Thyroid gland (tissue), 4 donors: ENCODE measurements at regions not wholly inside any gene's neighbourhood (a gene's known extent, or its start where the extent isn't known, plus 50 kb on each side); places are given as distances from the start of the nearest gene placed in this dataset.

Source experiments
- DNase-seq, 2 donors: peaks; one replicate each; pipeline ENCODE4 v3.0.0-alpha.2; 2019
- H3K27ac ChIP-seq, 3 donors: fragments of 200-600 bp; sonication (generic); 1 replicate in 2 of 3; 2 replicates in 1 of 3; pipeline ENCODE4 v1.5.1; 2016 to 2019; ENCODE audit warnings: mild to moderate bottlenecking in 1 of 3, moderate library complexity in 1 of 3
- H3K27me3 ChIP-seq: fragments of 200-600 bp; sonication (generic); one replicate; pipeline ENCODE4 v1.5.1; 2019
- H3K36me3 ChIP-seq, 2 donors: fragments of 200-600 bp; sonication (generic); one replicate each; pipeline ENCODE4 v1.5.1; 2016 to 2019
- H3K4me1 ChIP-seq, 2 donors: fragments of 200-600 bp; sonication (generic); one replicate each; pipeline ENCODE4 v1.5.1; 2017 to 2019
- H3K4me3 ChIP-seq, 3 donors: fragments of 200-600 bp; sonication (generic); replicated peaks in 1 of 3; 1 replicate in 2 of 3; 2 replicates in 1 of 3; pipeline ENCODE4 v1.5.1; 2016; ENCODE audit warnings: mild to moderate bottlenecking in 1 of 3
- H3K9me3 ChIP-seq: fragments of 200-600 bp; sonication (generic); one replicate; pipeline ENCODE4 v1.5.1; 2017
- POLR2A ChIP-seq, 2 donors: fragments of 450-650 bp; IDR thresholded peaks; one replicate each; pipeline ENCODE4 v1.6.1; 2017; ENCODE audit warnings: antibody characterized with exemption in 2 of 2, mild to moderate bottlenecking in 2 of 2, moderate library complexity in 1 of 2
- WGBS, 2 donors: methylation state at CpG; one replicate each; pipeline ENCODE4 v1.1.5; 2017; 5-methylcytosine and 5-hydroxymethylcytosine counted together
- intact Hi-C: fragments of 100-400 bp; cut with DNase I; formaldehyde crosslinking; loops from one replicate; pipeline ENCODE4 v1.15.1; 2023
- TF ChIP-seq, protein P1 (sequence below), 6 experiments: fragments of 200-600 bp in 3 of 6; fragments of 450-650 bp in 3 of 6; sonication (generic) in 3 of 6; IDR thresholded peaks; one replicate each; pipeline ENCODE4 v1.5.1; 2016 to 2019; ENCODE audit warnings: antibody characterized with exemption in 6 of 6, mild to moderate bottlenecking in 2 of 6, inconsistent platforms in 1 of 6, moderate library complexity in 1 of 6

DNA sequence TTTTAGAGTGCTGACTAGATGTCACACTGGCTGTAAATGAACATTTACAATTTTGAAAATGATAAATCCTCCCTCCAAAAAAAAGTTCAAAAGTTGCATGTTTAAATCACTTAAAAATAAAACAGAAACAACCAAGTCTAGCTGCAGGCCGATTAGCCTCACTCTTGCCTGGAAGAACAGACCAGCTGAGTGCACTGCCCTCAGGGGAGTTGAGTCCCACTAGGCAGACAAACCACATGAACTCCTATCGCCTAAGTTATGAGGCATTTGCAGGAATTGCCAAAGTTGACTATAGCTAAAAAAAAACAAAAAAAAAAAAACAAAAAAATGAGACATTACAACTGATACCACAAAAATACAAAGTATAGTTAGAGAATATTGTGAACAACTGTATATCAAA is 510.0 kb downstream of the ANKRD7 start:
- WGBS, 2 donors, result 78 to 80% methylated on average over 2 of the region's 2 CpGs
- Histone ChIP-seq H3K27ac (no peak overlapping the region), H3K36me3 (no peaks in the 10 kb centered on the region), H3K27me3 (no peaks in the 10 kb centered on the region), H3K4me3 (no peak overlapping the region), H3K4me1 (no peaks in the 10 kb centered on the region), H3K9me3 (no peaks in the 10 kb centered on the region)
- no peak for DNase-seq
- intact Hi-C loops, result no loop called here
- no peak for TF ChIP-seq POLR2A (IDR thresholded peaks at IDR 0.05)
- TF ChIP-seq, protein P1, sequence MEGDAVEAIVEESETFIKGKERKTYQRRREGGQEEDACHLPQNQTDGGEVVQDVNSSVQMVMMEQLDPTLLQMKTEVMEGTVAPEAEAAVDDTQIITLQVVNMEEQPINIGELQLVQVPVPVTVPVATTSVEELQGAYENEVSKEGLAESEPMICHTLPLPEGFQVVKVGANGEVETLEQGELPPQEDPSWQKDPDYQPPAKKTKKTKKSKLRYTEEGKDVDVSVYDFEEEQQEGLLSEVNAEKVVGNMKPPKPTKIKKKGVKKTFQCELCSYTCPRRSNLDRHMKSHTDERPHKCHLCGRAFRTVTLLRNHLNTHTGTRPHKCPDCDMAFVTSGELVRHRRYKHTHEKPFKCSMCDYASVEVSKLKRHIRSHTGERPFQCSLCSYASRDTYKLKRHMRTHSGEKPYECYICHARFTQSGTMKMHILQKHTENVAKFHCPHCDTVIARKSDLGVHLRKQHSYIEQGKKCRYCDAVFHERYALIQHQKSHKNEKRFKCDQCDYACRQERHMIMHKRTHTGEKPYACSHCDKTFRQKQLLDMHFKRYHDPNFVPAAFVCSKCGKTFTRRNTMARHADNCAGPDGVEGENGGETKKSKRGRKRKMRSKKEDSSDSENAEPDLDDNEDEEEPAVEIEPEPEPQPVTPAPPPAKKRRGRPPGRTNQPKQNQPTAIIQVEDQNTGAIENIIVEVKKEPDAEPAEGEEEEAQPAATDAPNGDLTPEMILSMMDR (IDR thresholded peaks at IDR 0.05), result no peak

DNA sequence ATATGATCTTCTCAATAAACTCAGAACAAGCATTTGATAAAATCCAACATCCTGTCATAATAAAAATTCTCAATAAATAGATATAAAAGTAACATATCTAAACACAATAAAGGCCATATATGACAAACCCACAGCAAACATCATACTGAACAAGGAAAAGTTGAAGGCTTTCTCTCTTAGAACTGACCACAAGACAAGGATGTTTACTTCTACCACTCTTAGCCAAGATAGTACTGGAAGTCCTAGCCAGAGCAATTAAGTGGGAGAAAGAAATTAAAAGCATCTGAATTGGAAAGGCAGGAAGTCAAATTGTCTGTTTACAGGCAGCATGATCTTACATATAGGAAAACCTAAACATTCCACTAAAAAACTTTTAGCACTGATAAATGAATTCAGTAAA is 510.9 kb downstream of the ANKRD7 start:
- no peaks in the 10 kb centered on the region for H3K9me3 ChIP-seq
- no peak for TF ChIP-seq POLR2A (IDR thresholded peaks at IDR 0.05)
- TF ChIP-seq, protein P1 (IDR thresholded peaks at IDR 0.05), result no peak
- H3K27me3 ChIP-seq, result no peaks in the 10 kb centered on the region
- intact Hi-C loops, result no loop called here
- H3K27ac ChIP-seq, result no peak overlapping the region
- H3K4me3 ChIP-seq, result no peak overlapping the region
- DNase-seq, result no peak
- no peaks in the 10 kb centered on the region for H3K4me1 ChIP-seq
- H3K36me3 ChIP-seq, result no peaks in the 10 kb centered on the region

DNA sequence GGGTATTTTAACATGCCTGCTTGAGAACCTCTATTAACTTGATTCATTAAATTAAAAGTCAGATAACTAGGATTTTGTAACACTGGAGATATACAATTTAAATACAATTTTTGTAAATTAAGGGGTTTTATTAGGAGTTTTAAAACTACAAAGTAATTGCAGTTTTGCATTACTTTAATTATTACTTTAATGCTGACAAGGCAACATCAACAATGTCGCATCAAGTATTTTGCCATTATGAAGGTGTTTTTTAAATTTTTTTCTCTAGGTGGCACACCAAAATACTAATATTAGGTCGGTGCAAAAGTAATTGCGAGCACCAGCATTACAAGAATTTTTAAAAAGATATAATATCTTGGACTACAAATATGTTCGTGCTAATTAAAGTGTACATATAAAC is 513.4 kb downstream of the ANKRD7 start:
- Histone ChIP-seq H3K4me1 (no peaks in the 10 kb centered on the region), H3K27me3 (no peaks in the 10 kb centered on the region), H3K4me3 (no peak overlapping the region), H3K27ac (no peak overlapping the region), H3K36me3 (no peaks in the 10 kb centered on the region), H3K9me3 (no peaks in the 10 kb centered on the region)
- TF ChIP-seq POLR2A (IDR thresholded peaks at IDR 0.05), result no peak
- TF ChIP-seq, protein P1 (IDR thresholded peaks at IDR 0.05), result no peak
- WGBS, 2 donors, result 90 to 92% methylated on average over 4 of the region's 4 CpGs
- intact Hi-C loops, result no loop called here
- no peak for DNase-seq

DNA sequence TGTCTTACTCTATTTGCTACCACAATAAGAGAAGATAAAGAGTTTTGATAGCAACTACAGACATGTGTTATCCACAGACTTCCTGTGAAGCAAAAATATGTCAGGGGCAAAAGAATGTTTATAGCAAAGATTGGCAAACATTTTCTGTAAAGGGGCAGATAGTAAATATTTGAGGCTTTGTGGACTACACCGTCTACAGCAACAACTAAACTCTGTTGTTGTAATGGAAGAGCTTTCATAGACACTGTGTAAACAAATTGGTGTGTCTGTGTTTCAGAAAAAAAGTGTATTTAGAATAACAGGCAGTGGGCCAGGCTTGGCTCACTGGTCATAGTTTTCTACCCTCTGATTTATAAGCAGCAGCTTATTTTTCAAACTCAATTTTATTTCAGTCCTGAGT is 521.4 kb downstream of the ANKRD7 start:
- WGBS, 2 donors, result 14 to 29% methylated on average over 1 of the region's 1 CpG
- TF ChIP-seq, protein P1 (IDR thresholded peaks at IDR 0.05), result no peak
- no peak for TF ChIP-seq POLR2A (IDR thresholded peaks at IDR 0.05)
- DNase-seq, result no peak
- no peak overlapping the region for H3K4me3 ChIP-seq
- H3K27me3 ChIP-seq, result no peaks in the 10 kb centered on the region
- H3K36me3 ChIP-seq, result no peaks in the 10 kb centered on the region
- H3K27ac ChIP-seq, result no peak overlapping the region
- no peaks in the 10 kb centered on the region for H3K9me3 ChIP-seq
- intact Hi-C loops, result no loop called here
- no peaks in the 10 kb centered on the region for H3K4me1 ChIP-seq

DNA sequence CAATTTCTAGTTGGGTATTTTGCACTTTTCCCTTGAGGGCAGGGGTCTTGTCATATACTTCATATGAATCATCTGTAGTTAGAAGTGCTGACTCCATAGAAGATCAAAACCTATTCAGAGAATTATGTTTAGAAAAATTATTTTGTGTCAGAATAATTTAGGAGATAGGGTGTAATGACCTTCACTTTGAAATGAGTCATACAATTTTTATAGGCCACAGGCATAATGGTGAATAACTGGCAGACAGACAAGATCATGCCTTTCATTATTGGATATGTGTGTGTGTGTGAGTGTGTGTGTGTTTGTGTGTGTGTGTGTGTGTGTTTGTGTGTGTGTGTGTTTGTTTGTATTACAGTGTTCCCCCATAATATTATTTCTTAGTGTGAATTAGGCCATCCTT is 523.0 kb downstream of the ANKRD7 start:
- H3K4me1 ChIP-seq, result no peaks in the 10 kb centered on the region
- H3K4me3 ChIP-seq, result no peak overlapping the region
- no peaks in the 10 kb centered on the region for H3K9me3 ChIP-seq
- no peaks in the 10 kb centered on the region for H3K36me3 ChIP-seq
- no peak overlapping the region for H3K27ac ChIP-seq
- DNase-seq, result no peak
- TF ChIP-seq POLR2A (IDR thresholded peaks at IDR 0.05), result no peak
- TF ChIP-seq, protein P1 (IDR thresholded peaks at IDR 0.05), result no peak
- no peaks in the 10 kb centered on the region for H3K27me3 ChIP-seq
- intact Hi-C loops, result no loop called here
